ENCODE measurements at regions not wholly inside any gene's neighbourhood (a gene's known extent, or its start where the extent isn't known, plus 50 kb on each side); places are given as distances from the start of the nearest gene placed in this dataset.
"Not testable (repeated sequence)": the region's sequence is repeated elsewhere in the genome, so short reads cannot be mapped to it uniquely, and the experiment has no call there.

DNA sequence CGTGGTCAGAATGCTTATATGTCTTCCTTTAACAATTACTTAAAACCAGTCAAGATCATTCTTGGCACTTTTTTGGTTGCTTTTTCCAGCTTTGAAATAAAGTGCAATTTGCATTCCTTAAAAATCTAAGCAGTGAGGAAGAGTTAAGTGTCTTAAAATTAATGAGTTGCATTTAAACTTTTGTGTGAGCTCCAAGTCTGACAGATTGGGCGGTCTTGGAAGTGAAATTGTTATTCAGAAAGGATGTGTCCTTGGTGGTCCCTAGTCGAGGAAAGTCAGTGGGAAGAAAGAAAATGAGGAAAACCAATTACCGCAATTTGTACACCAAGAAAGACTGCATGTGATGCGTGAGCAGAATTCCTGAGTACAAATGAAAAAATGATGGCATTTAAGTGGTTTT is 132.5 kb downstream of the HHIPL2 start:
- no peak for DNase-seq

- DNase-seq = no peak
Measured at GRCh38 chr1:222413991-222414549, 133.8 kb downstream of the HHIPL2 start.

GRCh38 chr1:222413436-222413835 is 134.5 kb downstream of the HHIPL2 start:
- DNase-seq = no peak

- DNase-seq = peak in 1 of 2 donors; percentile 37
Measured at GRCh38 chr1:222404710-222405109, 143.2 kb downstream of the HHIPL2 start.

DNA sequence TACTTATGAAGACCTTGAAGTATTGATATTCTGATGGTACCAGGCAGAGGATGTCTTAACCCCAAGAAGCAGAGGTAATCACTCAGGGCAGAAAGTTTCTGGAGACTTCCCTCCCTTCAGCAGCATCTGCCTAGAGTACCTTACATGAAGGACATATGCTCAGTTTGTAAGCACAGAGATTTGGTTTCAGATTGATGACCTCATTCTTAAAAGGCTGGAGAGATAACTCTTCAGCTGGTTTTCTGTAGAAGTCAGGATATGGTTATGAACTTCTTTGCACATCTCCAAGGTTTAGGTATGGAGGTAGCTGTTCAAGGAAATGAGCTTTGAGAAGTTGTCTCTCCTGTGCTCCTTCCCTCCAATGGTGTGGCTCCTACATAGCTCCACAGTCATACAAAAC is 148.7 kb downstream of the HHIPL2 start:
- no peak for DNase-seq

DNA sequence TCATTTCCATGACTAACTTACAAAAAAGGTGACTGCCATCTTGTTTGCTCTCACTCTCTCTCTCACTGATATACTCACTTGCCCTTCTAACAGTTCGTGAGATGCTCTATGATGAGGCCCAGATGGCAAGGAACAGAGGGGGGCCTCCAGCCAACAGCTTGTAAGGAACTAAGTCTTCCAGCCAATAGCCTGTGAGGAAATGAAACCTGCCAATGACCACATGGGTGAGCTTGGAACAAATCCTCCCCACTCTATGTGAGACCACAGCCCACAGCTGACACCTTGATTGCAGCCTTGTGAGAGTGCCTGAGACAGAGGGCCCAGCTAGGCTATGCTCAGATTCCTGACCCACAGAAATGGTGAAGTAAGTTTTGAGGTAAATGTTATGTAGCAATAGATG is 153.7 kb downstream of the HHIPL2 start:
- no peak for DNase-seq

DNA sequence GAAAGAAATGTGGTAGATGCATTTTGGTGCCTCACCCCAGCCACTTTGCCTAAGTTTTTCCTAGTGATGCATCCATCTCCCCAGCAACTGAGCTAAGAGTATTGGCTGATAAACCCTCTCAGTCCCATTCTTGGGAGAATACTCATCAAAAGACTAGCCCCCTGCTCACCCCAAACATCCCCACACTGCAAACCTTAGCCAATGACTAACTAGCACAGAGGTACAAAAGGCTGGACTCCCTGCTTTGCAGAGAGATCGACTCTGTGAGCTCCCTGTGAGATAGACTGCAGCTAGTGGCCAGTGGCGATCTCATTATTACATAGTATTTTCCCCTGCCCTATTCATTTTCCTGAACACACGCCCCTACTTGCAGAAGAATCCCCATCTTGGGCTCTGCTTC is 155.3 kb downstream of the HHIPL2 start:
- no peak for DNase-seq

DNA sequence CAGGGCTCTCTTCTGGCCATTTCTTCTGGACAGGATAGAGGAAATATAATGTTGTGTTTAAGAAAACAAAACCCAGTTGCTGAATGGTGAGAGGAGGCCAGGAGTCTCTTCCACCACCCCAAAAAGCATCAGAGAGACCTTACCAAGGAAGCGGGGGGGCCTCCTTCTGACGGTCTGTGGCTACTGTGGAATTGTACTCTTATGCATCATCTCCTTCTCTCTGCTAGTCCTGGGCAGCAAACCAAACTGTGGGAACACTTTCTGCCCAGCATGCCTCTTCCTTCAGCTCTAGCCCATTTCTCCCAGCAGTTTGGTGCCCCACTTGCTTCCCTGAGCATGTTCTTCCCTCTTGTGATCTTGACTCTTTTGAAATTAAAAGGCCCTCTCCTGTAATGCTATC is 157.7 kb downstream of the HHIPL2 start:
- DNase-seq = no peak

DNA sequence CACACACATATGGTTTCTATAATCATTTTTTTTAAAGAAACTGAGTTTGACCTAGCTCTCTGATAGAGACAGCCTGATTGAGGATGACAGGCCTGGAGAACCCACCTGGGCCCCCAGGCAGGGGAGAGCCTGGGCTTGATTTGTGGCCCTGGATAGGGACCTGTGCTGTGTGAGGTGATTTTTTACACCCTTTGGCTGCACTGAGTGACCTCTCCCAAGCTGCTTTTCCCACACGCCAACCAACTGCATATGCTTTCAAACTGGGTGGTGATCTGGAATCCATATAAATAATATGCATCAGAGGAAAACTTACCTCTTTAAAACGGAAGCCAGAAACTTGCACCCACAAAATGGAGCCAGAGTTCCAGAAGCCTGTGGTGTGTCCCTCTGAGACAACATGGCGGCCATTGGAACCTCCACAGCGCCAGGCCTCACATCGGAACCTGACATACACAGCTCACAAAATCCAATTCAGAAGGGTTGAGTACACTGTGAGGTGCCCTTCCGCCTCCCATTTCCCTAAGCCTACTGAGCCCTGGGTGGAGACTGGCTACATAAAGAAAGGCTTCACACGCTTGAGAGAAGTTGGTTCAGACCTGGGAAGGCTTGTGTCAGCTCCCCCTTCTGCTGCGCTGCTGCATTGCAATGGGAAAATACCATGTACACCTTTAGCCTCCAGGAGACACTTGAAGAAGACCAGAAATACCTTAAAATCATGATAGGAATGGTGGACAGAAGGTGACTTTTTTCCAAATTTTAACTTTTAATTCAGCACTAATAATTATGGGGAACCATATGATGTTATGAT is 160.7 kb downstream of the HHIPL2 start:
- no peak for DNase-seq

- DNase-seq = no peak
Measured at GRCh38 chr1:222385955-222386354, 161.9 kb downstream of the HHIPL2 start.

- DNase-seq = no peak
Measured at GRCh38 chr1:222385262-222385661, 162.6 kb downstream of the HHIPL2 start.

GRCh38 chr1:222384531-222384930 is 163.4 kb downstream of the HHIPL2 start:
- DNase-seq = no peak

- DNase-seq = no peak
Measured at GRCh38 chr1:222382171-222382570, 165.7 kb downstream of the HHIPL2 start.

- DNase-seq = no peak
Measured at GRCh38 chr1:222377428-222378088, 170.3 kb downstream of the HHIPL2 start.

DNA sequence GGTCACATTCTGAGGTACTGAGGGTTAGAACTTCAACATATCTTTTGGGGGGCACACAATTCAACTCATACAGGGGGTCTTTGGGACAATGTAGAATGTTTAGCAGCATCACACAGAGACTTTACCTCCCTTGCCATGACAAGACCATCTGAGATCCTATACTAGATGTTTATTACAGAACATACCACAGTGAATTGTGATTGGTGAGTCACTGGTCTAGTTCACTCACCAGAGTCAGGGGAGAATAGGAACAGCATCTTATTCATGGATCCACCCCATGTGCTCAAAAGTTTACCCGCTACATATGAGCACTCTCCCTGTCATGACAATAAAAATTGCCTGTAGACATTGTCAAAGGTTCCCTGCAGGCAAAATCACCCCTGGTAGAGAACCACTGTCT is 171.1 kb downstream of the HHIPL2 start:
- not testable (repeated sequence) for DNase-seq

DNA sequence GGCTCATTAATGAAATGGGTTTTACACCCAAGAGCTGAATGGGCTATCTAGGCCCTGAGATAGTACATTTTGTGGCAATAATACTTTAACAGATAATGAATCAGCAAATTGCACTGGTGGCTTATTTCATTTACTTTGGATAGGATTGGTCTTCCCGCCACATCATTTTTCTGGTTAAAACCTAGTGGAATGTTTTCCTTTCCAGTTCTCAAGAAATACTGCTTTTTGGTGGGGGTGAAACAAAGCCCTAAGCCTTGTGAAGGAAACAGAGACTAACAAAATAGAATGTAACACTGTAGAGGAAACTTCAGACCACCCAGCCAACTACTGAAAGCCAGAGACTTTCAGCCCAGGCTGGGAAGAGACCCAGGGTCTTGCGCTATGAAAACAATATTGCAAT is 172.2 kb downstream of the HHIPL2 start:
- no peak for DNase-seq

DNA sequence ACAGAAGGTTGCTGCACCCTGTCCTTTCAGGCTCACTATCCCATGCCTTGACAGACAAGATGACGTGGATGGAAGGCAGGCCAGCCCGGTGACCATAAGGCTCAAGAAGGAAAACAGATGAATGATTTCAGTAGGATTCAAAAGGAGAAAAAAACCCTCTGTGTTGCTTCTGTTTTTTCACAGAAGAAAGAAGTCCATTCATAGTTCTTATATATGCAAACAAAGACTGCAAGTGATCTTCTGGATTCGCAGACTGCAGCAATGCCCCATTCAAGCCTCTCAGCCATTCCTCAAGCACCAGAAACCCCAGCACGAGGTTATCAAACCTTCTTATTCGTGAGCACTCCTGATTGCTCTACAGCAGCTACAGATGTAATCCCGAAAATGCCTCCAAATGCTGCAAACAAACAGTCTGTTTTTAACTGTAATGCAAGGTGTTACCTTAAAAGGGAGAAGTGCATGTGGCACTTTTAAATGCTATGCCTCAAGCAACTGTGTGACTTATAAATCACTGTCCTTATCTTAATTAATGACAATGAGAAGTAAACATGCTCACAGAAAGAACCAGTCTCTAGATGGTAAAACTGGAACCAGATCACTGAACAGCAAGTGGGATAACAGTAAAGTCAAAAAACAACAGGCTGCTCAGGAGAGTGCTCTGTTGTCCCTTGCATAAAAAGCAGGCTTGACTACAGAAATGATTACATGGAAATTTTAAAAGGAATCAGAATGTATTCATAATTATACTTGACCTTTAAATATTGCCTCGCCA is 173.9 kb downstream of the HHIPL2 start:
- DNase-seq = no peak

- DNase-seq = no peak
Measured at GRCh38 chr1:222373216-222373615, 174.7 kb downstream of the HHIPL2 start.

DNA sequence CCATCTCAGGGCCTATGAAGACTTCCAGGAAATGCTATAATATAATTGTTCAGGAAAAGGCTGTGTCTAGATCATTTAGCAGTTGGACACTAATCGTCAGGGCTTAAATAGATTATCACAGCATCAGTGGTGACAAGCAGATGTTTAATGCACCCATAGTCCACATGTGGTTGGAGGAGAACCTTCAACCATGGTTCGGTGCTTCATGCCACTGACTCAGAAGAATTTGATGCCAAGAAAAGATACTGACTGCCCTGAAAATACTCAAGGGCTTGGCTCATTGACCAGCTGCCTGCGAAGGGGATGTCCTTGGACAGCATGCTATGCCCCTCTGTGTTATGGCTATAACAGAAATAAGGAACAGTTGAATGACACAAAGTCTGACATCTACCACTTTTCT is 175.7 kb downstream of the HHIPL2 start:
- no peak for DNase-seq

GRCh38 chr1:222370913-222371675 is 176.8 kb downstream of the HHIPL2 start:
- no peak for DNase-seq

DNA sequence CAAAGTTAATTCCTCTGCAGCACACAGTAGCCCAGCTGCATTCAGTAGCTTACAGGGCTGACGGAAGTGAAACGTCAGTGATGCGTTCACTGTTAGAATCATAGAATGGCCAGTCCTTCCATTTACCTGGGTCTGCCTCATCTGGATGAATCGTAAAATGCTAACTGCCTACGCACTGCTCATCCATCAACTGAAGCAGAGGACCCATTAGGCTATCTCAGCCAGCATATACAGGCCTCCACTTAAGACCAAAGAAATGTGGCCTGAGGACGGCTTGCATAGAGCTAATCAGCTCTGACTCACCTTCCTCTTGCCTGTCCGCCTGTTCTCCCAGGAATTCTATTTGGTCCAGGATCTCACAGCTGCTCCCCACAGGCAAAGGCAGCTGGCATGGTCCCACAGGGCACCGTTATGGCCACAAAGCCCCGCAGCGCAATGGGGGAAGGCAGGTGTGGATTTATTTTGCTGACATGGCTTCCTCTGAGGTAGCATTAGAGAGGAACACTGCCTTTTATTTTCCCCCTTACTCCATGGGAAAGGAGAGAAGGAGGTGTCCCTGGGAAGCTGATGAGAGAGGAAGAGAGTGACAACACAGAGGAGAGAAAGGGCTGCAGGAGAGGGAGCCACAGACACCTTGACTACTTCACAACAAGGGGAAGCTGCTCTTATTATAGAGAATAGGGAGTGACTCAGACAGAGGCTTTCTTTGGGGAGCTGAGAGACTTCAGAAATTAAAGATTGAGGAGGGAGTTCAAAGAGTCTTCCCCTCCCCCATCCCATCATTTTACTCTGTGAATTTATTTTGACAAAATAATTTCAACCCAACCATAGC is 177.6 kb downstream of the HHIPL2 start:
- DNase-seq = no peak

DNA sequence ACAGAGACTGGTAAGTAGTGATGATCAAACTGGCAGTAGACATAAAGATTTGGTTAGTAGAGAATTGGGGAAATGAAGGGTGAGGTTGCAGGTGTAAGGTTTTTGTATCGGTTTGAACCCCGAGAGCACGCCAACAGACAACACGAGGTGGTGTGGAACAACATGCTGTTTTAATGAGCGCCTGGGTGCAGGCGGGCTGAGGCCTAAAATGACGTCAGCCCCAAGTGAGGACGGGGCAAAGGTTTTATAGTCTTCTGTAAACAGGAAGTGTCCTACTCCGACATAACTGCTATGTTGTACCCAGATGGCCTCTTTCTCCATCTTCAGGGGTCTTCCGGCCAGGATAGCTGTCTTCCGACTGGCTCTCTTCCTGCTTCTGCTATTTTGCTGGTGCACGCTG is 178.8 kb downstream of the HHIPL2 start:
- no peak for DNase-seq
